SK-N-SH treated with all-trans-retinoic acid at 6 μM for 48 hours (cell line): ENCODE measurements at regions not wholly inside any gene's neighbourhood (a gene's known extent, or its start where the extent isn't known, plus 50 kb on each side); places are given as distances from the start of the nearest gene placed in this dataset.

ENCODE experiments used
- ATAC-seq: fragments of 200-7000 bp; cut with Tn5 transposase; 3 replicates; pipeline ENCODE4 v1.9.1; 2020; ENCODE audit warnings: mild to moderate bottlenecking, moderate library complexity
- ARNTL ChIP-seq: fragments of 450-650 bp; formaldehyde crosslinking; IDR thresholded peaks from 2 replicates; pipeline ENCODE4 v1.5.0; 2020; ENCODE audit warnings: low read depth, mild to moderate bottlenecking, moderate library complexity, borderline replicate concordance
- BACH2 ChIP-seq: fragments of 250-450 bp; sonication (Bioruptor Pico); IDR thresholded peaks from 2 replicates; pipeline ENCODE4 v1.9.0; 2021; ENCODE audit warnings: mild to moderate bottlenecking, borderline replicate concordance
- CREB5 ChIP-seq: fragments of 250-450 bp; sonication (Bioruptor Pico); IDR thresholded peaks from 2 replicates; pipeline ENCODE4 v1.5.1; 2020; ENCODE audit warnings: low read depth, mild to moderate bottlenecking, moderate library complexity
- CSDC2 ChIP-seq: fragments of 250-450 bp; sonication (Bioruptor Pico); IDR thresholded peaks from 2 replicates; pipeline ENCODE4 v1.5.0; 2020; ENCODE audit warnings: mild to moderate bottlenecking, moderate library complexity
- ESRRG ChIP-seq: fragments of 250-450 bp; sonication (Bioruptor Pico); IDR thresholded peaks from 2 replicates; pipeline ENCODE4 v1.6.1; 2021; ENCODE audit warnings: mild to moderate bottlenecking
- GLIS3 ChIP-seq: fragments of 250-450 bp; sonication (Bioruptor Pico); IDR thresholded peaks from 2 replicates; pipeline ENCODE4 v1.5.0; 2020; ENCODE audit warnings: mild to moderate bottlenecking, moderate library complexity
- ISL1 ChIP-seq: fragments of 250-450 bp; sonication (Bioruptor Pico); IDR thresholded peaks from 2 replicates; pipeline ENCODE4 v2.1.2; 2022; ENCODE audit warnings: mild to moderate bottlenecking, moderate library complexity
- OSR1 ChIP-seq: fragments of 250-450 bp; sonication (Bioruptor Pico); IDR thresholded peaks from 2 replicates; pipeline ENCODE4 v1.8.0; 2022; ENCODE audit warnings: moderate library complexity, mild to moderate bottlenecking, inconsistent platforms
- PPARA ChIP-seq: fragments of 250-450 bp; sonication (Bioruptor Pico); IDR thresholded peaks from 2 replicates; pipeline ENCODE4 v1.5.0; 2020; ENCODE audit warnings: mild to moderate bottlenecking, borderline replicate concordance
- RARB ChIP-seq: fragments of 250-450 bp; sonication (Bioruptor Pico); IDR thresholded peaks from 2 replicates; pipeline ENCODE4 v1.8.0; 2021; ENCODE audit warnings: mild to moderate bottlenecking, moderate library complexity
- SNAI2 ChIP-seq: fragments of 250-450 bp; sonication (Bioruptor Pico); IDR thresholded peaks from 2 replicates; pipeline ENCODE4 v1.5.0; 2020; ENCODE audit warnings: mild to moderate bottlenecking, moderate library complexity
- TCF4 ChIP-seq: fragments of 250-450 bp; sonication (Bioruptor Pico); IDR thresholded peaks from 2 replicates; pipeline ENCODE4 v1.8.0; 2021; ENCODE audit warnings: mild to moderate bottlenecking, moderate library complexity, borderline replicate concordance
- TOX ChIP-seq: fragments of 250-450 bp; sonication (Bioruptor Pico); IDR thresholded peaks from 2 replicates; pipeline ENCODE4 v1.8.0; 2021; ENCODE audit warnings: mild to moderate bottlenecking, moderate library complexity, borderline replicate concordance
- TSHZ2 ChIP-seq: fragments of 250-450 bp; sonication (Bioruptor Pico); IDR thresholded peaks from 2 replicates; pipeline ENCODE4 v1.5.0; 2020; ENCODE audit warnings: mild to moderate bottlenecking, moderate library complexity
- ZC3H10 ChIP-seq: fragments of 250-450 bp; sonication (Bioruptor Pico); IDR thresholded peaks from 2 replicates; pipeline ENCODE4 v1.5.1; 2021; ENCODE audit warnings: mild to moderate bottlenecking, moderate library complexity
- ZFP3 ChIP-seq: fragments of 250-450 bp; sonication (Bioruptor Pico); IDR thresholded peaks from 2 replicates; pipeline ENCODE4 v1.5.0; 2020; ENCODE audit warnings: mild to moderate bottlenecking, moderate library complexity
- ZNF565 ChIP-seq: fragments of 450-650 bp; formaldehyde crosslinking; conservative IDR thresholded peaks from 2 replicates; pipeline ENCODE4 v1.5.0; 2020; ENCODE audit warnings: low read depth, mild to moderate bottlenecking, moderate library complexity
- ZNF70 ChIP-seq: fragments of 450-650 bp; formaldehyde crosslinking; IDR thresholded peaks from 2 replicates; pipeline ENCODE4 v1.5.0; 2020; ENCODE audit warnings: mild to moderate bottlenecking, moderate library complexity
- ZNF8 ChIP-seq: fragments of 450-650 bp; formaldehyde crosslinking; IDR thresholded peaks from 2 replicates; pipeline ENCODE4 v1.5.0; 2020; ENCODE audit warnings: mild to moderate bottlenecking, moderate library complexity
- TF ChIP-seq, protein P1 (sequence below): fragments of 250-450 bp; sonication (Bioruptor Pico); IDR thresholded peaks from 2 replicates; pipeline ENCODE4 v1.5.1; 2021; ENCODE audit warnings: mild to moderate bottlenecking, moderate library complexity

DNA sequence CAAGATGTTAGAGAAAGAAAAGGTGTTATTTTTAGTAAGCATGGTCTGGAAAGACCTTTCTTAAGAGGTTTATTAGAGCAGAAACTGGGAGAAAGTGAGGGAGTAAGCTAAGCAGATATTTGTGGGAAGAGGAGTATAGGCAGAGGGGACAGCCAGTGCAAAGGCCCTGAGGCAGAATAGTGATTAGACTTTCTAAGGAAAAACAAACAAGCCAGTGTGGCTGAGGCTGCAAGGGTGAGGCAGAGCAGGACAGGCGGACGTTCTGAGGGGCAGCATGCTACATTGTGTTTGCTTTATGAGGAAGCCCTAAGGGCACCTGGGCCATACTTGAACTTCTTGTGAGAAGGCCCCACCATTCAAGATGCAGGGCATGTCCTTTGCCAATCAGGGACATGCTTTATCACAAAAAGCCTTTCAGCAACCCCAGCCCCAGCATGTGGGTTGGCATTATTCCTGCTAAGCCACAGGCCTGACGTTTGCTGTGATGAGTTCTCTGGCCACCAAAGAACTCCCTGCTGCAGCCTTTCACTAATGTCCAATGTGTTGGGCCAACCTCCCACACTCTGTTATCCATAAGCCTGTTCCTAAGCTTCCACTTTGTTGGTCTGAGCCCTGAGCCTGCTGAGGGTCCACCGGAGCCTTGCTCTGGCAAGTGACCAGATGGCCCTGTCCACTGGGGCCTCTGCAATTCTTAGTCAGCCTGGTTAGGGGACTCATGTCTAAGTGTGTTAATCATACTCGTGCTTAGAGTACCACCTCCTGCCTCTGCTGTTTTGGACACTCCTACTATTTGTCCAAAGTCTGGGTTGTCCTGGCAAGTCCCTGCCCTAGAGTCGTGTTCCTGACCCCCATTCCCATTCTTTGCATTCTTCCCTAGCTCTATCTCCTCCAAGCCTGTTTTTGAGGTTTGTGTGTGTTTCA, 209.9 kb upstream of the CTNNB1 start:
- no peak for TF ChIP-seq ZNF565 (CRISPR knock-in tag)
- no peak for TF ChIP-seq ARNTL (CRISPR knock-in tag)
- no peak for ATAC-seq

- no peak for ATAC-seq
- TF ChIP-seq GLIS3 (no peak), RARB (CRISPR knock-in tag) (no peak), ZNF565 (CRISPR knock-in tag) (no peak), BACH2 (CRISPR knock-in tag) (no peak), CSDC2 (CRISPR knock-in tag) (no peak)
- TF ChIP-seq, protein P1, sequence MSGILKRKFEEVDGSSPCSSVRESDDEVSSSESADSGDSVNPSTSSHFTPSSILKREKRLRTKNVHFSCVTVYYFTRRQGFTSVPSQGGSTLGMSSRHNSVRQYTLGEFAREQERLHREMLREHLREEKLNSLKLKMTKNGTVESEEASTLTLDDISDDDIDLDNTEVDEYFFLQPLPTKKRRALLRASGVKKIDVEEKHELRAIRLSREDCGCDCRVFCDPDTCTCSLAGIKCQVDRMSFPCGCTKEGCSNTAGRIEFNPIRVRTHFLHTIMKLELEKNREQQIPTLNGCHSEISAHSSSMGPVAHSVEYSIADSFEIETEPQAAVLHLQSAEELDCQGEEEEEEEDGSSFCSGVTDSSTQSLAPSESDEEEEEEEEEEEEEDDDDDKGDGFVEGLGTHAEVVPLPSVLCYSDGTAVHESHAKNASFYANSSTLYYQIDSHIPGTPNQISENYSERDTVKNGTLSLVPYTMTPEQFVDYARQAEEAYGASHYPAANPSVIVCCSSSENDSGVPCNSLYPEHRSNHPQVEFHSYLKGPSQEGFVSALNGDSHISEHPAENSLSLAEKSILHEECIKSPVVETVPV (CRISPR knock-in tag) = no peak
These were observed 209.2 kb upstream of the CTNNB1 start for GRCh38 chr3:40990062-40990456.

- TF ChIP-seq, protein P1 (CRISPR knock-in tag) = no peak
- ATAC-seq = no peak
These were observed 207.3 kb upstream of the CTNNB1 start for GRCh38 chr3:40992023-40992422.

DNA sequence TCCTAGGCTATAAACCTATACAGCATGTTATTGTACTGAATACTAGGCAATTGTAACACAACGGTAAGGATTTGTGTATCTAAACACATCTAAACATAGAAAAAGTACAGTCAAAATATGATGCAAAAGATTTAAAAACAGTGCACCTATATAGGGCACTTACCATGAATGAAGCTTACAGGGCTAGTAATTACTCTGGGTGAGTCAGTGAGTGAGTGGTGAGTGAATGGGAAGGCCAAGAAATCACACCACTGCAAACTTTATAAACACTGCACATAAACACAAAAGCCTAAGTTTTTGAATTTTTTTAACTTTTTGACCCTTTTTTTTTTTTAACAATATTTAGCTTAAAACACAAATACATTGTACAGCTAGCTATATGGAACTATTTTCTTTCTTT, 204.7 kb upstream of the CTNNB1 start:
- ATAC-seq = no peak
- TF ChIP-seq ZNF8 (no peak), GLIS3 (no peak), BACH2 (CRISPR knock-in tag) (no peak), ZFP3 (CRISPR knock-in tag) (no peak), ZNF70 (no peak), RARB (CRISPR knock-in tag) (no peak), PPARA (CRISPR knock-in tag) (no peak), SNAI2 (no peak), ZC3H10 (CRISPR knock-in tag) (no peak)

DNA sequence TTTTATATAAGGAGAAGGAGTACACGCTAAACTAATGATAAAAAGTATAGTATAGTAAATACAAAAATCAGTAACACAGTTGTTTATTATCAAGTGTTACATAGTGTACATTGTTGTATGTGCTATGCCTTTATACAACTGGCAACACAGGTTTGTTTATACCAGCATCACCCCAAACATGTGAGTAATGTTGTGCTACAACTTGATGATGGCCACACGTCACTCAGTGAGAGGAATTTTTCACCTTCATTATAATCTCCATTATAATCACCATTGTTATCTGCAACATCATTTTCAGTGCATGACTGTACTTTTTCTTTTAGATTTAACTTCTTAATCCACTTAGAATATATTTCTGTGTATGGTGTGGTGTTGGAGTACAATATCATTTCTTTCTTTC, 204.0 kb upstream of the CTNNB1 start:
- TF ChIP-seq SNAI2 = no peak
- TF ChIP-seq TSHZ2 = no peak
- no peak for TF ChIP-seq ZNF565 (CRISPR knock-in tag)
- TF ChIP-seq TOX (CRISPR knock-in tag) = no peak
- TF ChIP-seq OSR1 = no peak
- no peak for TF ChIP-seq GLIS3
- no peak for TF ChIP-seq ISL1 (CRISPR knock-in tag)
- no peak for TF ChIP-seq TCF4 (CRISPR knock-in tag)
- TF ChIP-seq BACH2 (CRISPR knock-in tag) = no peak
- no peak for TF ChIP-seq ESRRG (CRISPR knock-in tag)
- no peak for TF ChIP-seq ZNF8
- ATAC-seq = no peak

DNA sequence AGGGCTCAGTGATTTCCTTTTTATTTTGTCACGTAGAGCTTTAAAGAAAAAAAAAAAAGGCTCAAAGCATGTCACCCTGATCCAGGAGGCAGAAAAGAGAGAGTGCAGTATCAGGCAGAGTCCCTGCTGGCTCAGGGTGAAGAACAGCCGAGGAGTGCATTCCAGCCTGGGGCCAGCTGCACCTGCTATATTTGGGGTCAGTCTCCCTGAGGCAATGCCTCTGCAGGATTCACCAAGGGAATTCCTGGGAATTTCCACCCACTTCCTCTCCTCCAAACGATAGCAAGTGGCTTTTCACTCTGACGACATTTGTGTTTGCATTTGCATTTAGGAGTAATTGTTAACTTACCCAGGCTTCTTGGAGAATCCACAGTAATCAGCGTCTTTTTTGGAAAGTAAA, 202.9 kb upstream of the CTNNB1 start:
- TF ChIP-seq ARNTL (CRISPR knock-in tag) (no peak), GLIS3 (no peak), CREB5 (no peak), TSHZ2 (no peak), ZNF70 (no peak), SNAI2 (no peak), ZNF565 (CRISPR knock-in tag) (no peak), RARB (CRISPR knock-in tag) (no peak), TOX (CRISPR knock-in tag) (no peak), ZNF8 (no peak)
- TF ChIP-seq, all 23 proteins: peak for 0

More for the DNA sequence above, 202.9 kb upstream of the CTNNB1 start:
- ATAC-seq = no peak
